ENCODE measurements at regions not wholly inside any gene's neighbourhood (a gene's known extent, or its start where the extent isn't known, plus 50 kb on each side); places are given as distances from the start of the nearest gene placed in this dataset.

DNA sequence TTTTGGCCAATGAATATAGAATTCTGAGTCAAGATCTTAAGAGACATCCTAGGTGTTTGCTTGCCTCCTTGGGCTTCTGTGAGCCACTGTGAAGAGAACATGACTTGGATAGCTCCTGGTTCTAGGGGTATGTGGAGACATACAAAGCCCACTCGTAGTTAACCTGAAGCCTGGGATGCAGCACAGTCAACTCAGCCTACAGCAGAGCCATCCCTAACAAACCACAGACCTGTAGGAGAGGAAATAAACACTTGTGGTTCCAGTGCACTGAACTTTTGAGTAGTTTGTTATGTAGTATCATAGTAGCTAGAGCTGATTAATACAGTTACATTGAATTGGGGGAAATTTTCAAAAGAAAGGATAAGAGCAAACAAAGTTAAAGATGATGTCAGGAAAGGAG lies 474.4 kb upstream of the HSF2 start:
- TF ChIP-seq SIN3A (IDR thresholded peaks at IDR 0.05; ENCODE audit: borderline replicate concordance, insufficient read depth, low read length) (no peak), FOXP2 (optimal IDR thresholded peaks at IDR 0.05; ENCODE audit: borderline replicate concordance, extremely low read depth, extremely low read length, insufficient read depth) (no peak), POLR2AphosphoS5 (IDR thresholded peaks at IDR 0.05; ENCODE audit: low read depth, low read length) (no peak), TAF1 (IDR thresholded peaks at IDR 0.05; ENCODE audit: borderline replicate concordance, insufficient read depth, low read length) (no peak)
- TF ChIP-seq, protein P1, sequence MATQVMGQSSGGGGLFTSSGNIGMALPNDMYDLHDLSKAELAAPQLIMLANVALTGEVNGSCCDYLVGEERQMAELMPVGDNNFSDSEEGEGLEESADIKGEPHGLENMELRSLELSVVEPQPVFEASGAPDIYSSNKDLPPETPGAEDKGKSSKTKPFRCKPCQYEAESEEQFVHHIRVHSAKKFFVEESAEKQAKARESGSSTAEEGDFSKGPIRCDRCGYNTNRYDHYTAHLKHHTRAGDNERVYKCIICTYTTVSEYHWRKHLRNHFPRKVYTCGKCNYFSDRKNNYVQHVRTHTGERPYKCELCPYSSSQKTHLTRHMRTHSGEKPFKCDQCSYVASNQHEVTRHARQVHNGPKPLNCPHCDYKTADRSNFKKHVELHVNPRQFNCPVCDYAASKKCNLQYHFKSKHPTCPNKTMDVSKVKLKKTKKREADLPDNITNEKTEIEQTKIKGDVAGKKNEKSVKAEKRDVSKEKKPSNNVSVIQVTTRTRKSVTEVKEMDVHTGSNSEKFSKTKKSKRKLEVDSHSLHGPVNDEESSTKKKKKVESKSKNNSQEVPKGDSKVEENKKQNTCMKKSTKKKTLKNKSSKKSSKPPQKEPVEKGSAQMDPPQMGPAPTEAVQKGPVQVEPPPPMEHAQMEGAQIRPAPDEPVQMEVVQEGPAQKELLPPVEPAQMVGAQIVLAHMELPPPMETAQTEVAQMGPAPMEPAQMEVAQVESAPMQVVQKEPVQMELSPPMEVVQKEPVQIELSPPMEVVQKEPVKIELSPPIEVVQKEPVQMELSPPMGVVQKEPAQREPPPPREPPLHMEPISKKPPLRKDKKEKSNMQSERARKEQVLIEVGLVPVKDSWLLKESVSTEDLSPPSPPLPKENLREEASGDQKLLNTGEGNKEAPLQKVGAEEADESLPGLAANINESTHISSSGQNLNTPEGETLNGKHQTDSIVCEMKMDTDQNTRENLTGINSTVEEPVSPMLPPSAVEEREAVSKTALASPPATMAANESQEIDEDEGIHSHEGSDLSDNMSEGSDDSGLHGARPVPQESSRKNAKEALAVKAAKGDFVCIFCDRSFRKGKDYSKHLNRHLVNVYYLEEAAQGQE (IDR thresholded peaks at IDR 0.05; ENCODE audit: insufficient read depth in 1 of 2, low read depth in 2 of 2, low read length in 2 of 2): no peak

DNA sequence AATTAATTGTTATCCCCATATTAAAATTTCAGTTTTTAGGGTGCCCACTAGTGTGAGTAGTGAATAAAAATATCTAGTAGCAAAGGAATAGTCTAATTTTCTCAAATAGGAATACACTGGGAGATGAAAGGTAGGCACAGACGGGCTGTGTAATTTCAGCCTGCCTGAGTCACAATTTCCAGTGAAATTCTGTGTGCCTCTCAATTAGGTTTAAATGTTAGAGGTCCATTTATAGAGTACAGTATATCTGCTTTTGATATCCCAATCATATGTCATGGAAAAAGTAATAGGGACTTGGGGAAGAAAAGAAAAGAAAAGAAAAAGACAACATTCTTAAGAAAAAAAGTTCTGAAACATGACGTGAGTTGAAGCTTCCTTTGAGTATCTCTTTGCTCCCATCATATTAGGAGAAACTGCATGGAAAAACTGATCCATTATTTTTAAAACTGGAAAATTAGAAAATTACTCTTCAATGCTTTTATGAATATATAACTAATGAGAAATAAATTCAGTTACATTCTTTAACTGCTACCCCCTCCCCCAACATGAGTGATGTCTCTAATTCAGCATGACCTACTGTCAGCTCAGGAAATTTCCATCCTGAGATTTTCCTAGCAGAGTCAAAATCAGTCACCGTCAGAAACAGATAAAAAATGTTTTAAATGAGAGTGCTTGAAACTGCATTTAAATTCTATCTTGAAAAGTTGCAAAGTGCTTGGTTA lies 473.8 kb upstream of the HSF2 start:
- TF ChIP-seq SIN3A (IDR thresholded peaks at IDR 0.05; ENCODE audit: borderline replicate concordance, insufficient read depth, low read length): no peak
- TF ChIP-seq FOXP2 (optimal IDR thresholded peaks at IDR 0.05; ENCODE audit: borderline replicate concordance, extremely low read depth, extremely low read length, insufficient read depth): no peak
- no peak for TF ChIP-seq TAF1 (IDR thresholded peaks at IDR 0.05; ENCODE audit: borderline replicate concordance, insufficient read depth, low read length)
- no peak for TF ChIP-seq POLR2AphosphoS5 (IDR thresholded peaks at IDR 0.05; ENCODE audit: low read depth, low read length)

DNA sequence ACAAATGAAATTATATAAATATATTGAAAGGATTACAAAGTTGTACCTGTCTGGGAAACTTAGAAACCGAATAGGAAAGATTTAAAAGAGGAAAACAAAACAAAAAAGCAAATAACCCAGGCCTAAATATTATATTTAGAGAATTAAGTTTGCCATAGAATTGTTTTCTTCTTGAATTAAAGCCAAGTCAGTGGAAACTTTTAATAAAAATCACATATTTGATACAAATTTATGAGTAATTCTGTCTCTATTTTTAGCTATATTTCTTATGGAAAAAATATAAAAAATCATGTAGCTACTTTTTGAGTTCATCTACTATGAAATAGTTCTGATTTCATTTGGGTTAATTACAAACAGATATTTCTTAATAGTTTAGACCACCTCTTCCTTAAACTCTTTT lies 470.2 kb upstream of the HSF2 start:
- TF ChIP-seq, protein P1 (IDR thresholded peaks at IDR 0.05; ENCODE audit: insufficient read depth in 1 of 2, low read depth in 2 of 2, low read length in 2 of 2): no peak
- no peak for TF ChIP-seq SIN3A (IDR thresholded peaks at IDR 0.05; ENCODE audit: borderline replicate concordance, insufficient read depth, low read length)
- no peak for TF ChIP-seq POLR2AphosphoS5 (IDR thresholded peaks at IDR 0.05; ENCODE audit: low read depth, low read length)
- no peak for TF ChIP-seq FOXP2 (optimal IDR thresholded peaks at IDR 0.05; ENCODE audit: borderline replicate concordance, extremely low read depth, extremely low read length, insufficient read depth)
- TF ChIP-seq TAF1 (IDR thresholded peaks at IDR 0.05; ENCODE audit: borderline replicate concordance, insufficient read depth, low read length): no peak

DNA sequence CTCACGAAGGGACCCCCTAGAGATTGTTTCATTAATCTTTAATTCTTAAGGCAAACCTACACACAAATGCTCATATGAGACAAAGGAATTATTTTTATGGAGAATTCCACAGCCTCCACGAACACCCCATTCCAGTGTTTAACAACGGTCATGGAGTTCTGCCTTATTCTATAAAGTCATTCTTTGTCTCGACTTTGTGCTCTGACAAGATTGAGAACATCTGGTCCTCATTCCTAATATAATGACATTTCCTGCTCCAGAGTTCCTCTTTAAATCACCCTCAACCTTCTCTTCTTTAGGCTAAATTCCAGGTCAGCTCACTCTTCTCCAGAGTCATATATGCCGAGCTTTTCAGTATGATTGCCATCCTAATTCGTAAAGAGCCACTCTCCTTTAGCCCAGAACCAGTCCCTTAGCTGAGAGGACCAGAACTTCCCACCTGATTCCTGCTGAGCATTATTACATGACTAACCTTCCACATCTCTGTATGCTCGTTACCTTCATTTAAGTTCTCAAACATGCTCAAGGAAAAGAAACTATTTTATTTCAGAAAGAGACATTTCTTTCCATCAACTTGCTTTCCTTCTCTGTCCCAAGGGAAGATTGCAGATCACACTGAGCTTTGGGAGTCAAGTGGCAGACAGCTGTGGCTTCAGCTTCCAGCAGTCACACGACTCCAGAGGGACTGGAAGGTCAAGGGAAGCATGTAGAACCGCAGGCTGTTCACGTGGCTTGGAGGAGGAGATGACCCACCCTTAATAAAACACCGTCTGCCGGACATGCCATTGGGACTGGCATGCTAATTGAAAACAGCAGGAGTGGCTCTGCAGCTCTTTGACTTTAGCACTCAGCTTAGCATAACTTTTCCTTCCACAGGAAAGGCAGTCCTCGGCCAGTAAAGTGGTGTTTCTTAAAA lies 467.1 kb upstream of the HSF2 start:
- TF ChIP-seq TAF1 (IDR thresholded peaks at IDR 0.05; ENCODE audit: borderline replicate concordance, insufficient read depth, low read length) (no peak), SIN3A (IDR thresholded peaks at IDR 0.05; ENCODE audit: borderline replicate concordance, insufficient read depth, low read length) (peak; percentile 39; the same call in 1 of the 2 replicates), POLR2AphosphoS5 (IDR thresholded peaks at IDR 0.05; ENCODE audit: low read depth, low read length) (peak; percentile 59; the same call in 1 of the 2 replicates), FOXP2 (optimal IDR thresholded peaks at IDR 0.05; ENCODE audit: borderline replicate concordance, extremely low read depth, extremely low read length, insufficient read depth) (peak; percentile 30)
- TF ChIP-seq, protein P1 (IDR thresholded peaks at IDR 0.05; ENCODE audit: insufficient read depth in 1 of 2, low read depth in 2 of 2, low read length in 2 of 2): peak in 1 of 2 experiments; percentile 69; a peak in 2 of 4 replicates

DNA sequence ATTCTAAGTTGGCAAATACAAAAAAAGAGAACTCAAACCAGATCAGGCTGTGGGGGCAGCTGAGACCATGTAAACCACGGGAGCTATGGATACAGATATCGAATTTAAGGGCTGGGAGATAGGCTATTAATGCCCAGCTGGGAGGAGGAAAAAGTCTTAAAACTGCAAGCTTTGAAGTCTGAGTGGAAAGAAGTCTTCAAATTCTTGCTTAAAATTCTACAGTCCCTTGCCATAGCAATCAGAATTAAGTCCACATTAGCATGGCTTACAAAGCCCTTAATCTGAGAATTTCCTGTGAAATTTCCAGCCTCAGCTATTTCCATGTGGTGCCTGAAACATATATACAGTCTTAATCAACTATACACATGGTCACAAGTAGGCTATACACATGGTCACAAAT lies 465.0 kb upstream of the HSF2 start:
- TF ChIP-seq FOXP2 (optimal IDR thresholded peaks at IDR 0.05; ENCODE audit: borderline replicate concordance, extremely low read depth, extremely low read length, insufficient read depth) (no peak), TAF1 (IDR thresholded peaks at IDR 0.05; ENCODE audit: borderline replicate concordance, insufficient read depth, low read length) (no peak), SIN3A (IDR thresholded peaks at IDR 0.05; ENCODE audit: borderline replicate concordance, insufficient read depth, low read length) (no peak), POLR2AphosphoS5 (IDR thresholded peaks at IDR 0.05; ENCODE audit: low read depth, low read length) (no peak)
- TF ChIP-seq, protein P1 (IDR thresholded peaks at IDR 0.05; ENCODE audit: insufficient read depth in 1 of 2, low read depth in 2 of 2, low read length in 2 of 2): no peak

All from PFSK-1 (cell line).